ENCODE measurements at regions not wholly inside any gene's neighbourhood (a gene's known extent, or its start where the extent isn't known, plus 50 kb on each side); places are given as distances from the start of the nearest gene placed in this dataset.
"Not testable (repeated sequence)": the region's sequence is repeated elsewhere in the genome, so short reads cannot be mapped to it uniquely, and the experiment has no call there.

DNA sequence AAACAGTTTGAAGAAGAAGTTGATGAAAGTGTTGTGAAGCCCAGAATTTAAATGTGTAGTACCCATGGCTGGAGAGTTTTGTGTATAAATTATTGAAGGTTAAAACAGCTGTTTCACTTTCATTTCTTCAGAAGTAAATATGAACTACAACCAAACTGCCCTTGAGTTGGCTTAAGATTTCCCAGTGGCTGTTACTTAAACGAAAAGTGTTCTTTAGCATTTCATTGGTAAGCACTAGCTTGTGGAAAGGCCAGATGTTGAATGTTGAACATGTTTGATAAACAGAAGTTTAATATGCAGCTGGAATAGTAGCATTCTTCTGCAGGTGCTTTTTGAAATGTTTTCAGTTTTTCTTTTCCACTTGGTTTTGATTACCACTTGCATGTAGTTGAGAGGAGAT is 83.2 kb upstream of the TNRC6B start:
- Histone ChIP-seq H2AK5ac (ENCODE audit: low read length) (no peak overlapping the region), H3K4me1 (ENCODE audit: control insufficient read depth in 1 of 2, insufficient read depth in 2 of 2, low read length in 2 of 2) (no peaks in the 10 kb centered on the region), H4K12ac (ENCODE audit: low read depth, low read length) (no peak overlapping the region), H2BK5ac (ENCODE audit: low read depth, low read length, poor library complexity) (no peak overlapping the region), H3K79me1 (ENCODE audit: low read length) (no peaks in the 10 kb centered on the region), H3K79me2 (ENCODE audit: control insufficient read depth, insufficient read depth, low read length, poor library complexity) (no peaks in the 10 kb centered on the region), H2BK12ac (ENCODE audit: low read length) (no peak overlapping the region), H3K14ac (ENCODE audit: low read length) (no peak overlapping the region), H3K18ac (ENCODE audit: low read length) (no peak overlapping the region), H3K23ac (ENCODE audit: low read length) (no peak overlapping the region), H3K4ac (ENCODE audit: low read depth, low read length) (no peak overlapping the region), H2AFZ (ENCODE audit: insufficient read depth, low read length, poor library complexity) (no peak overlapping the region), H3K4me3 (ENCODE audit: low read depth, low read length) (no peak overlapping the region), H3K9ac (ENCODE audit: low read length) (no peak overlapping the region), H3K27me3 (ENCODE audit: insufficient read depth, low read length) (no peaks in the 10 kb centered on the region), H4K8ac (ENCODE audit: low read depth, low read length) (no peak overlapping the region), H4K91ac (ENCODE audit: low read depth, low read length) (no peak overlapping the region), H3K27ac (ENCODE audit: low read depth, low read length) (no peak overlapping the region), H2BK120ac (ENCODE audit: insufficient read depth, low read length, poor library complexity) (no peak overlapping the region), H3K36me3 (ENCODE audit: control insufficient read depth in 1 of 2, insufficient read depth in 2 of 2, low read length in 2 of 2) (no peaks in the 10 kb centered on the region), H3K4me2 (ENCODE audit: low read length) (no peak overlapping the region), H3K9me3 (ENCODE audit: insufficient read depth, low read depth, low read length) (no peaks in the 10 kb centered on the region)
- no CpG with 5 or more reads among the region's 1 CpG for WGBS (ENCODE audit: extremely low coverage, insufficient coverage, insufficient read length)
- DNase-seq: no peak

DNA sequence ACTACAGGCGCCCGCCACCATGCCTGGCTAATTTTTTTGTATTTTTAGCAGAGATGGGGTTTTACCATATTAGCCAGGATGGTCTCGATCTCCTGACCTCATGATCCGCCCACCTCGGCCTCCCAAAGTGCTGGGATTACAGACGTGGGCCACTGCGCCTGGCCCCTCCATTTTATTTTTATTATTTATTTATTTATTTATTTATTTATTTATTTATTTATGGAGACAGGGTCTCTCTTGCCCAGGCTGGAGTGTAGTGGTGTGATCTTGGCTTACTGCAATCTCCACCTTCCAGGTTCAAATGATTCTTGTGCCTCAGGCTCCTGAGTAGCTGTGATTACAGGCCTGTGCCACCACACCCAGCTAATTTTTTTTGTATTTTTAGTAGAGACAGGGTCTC is 77.8 kb upstream of the TNRC6B start:
- not testable (repeated sequence) for H3K36me3 ChIP-seq (ENCODE audit: control insufficient read depth in 1 of 2, insufficient read depth in 2 of 2, low read length in 2 of 2); H2AK5ac ChIP-seq (ENCODE audit: low read length); H3K4me1 ChIP-seq (ENCODE audit: control insufficient read depth in 1 of 2, insufficient read depth in 2 of 2, low read length in 2 of 2); H3K18ac ChIP-seq (ENCODE audit: low read length); H3K4me2 ChIP-seq (ENCODE audit: low read length); H3K79me2 ChIP-seq (ENCODE audit: control insufficient read depth, insufficient read depth, low read length, poor library complexity); H3K23ac ChIP-seq (ENCODE audit: low read length); H4K8ac ChIP-seq (ENCODE audit: low read depth, low read length); H4K12ac ChIP-seq (ENCODE audit: low read depth, low read length); H2AFZ ChIP-seq (ENCODE audit: insufficient read depth, low read length, poor library complexity); DNase-seq; H3K27me3 ChIP-seq (ENCODE audit: insufficient read depth, low read length); H3K27ac ChIP-seq (ENCODE audit: low read depth, low read length); H2BK12ac ChIP-seq (ENCODE audit: low read length); H4K91ac ChIP-seq (ENCODE audit: low read depth, low read length); H2BK120ac ChIP-seq (ENCODE audit: insufficient read depth, low read length, poor library complexity); H3K9me3 ChIP-seq (ENCODE audit: insufficient read depth, low read depth, low read length); H3K4me3 ChIP-seq (ENCODE audit: low read depth, low read length); H2BK5ac ChIP-seq (ENCODE audit: low read depth, low read length, poor library complexity); H3K4ac ChIP-seq (ENCODE audit: low read depth, low read length); H3K9ac ChIP-seq (ENCODE audit: low read length); H3K79me1 ChIP-seq (ENCODE audit: low read length); H3K14ac ChIP-seq (ENCODE audit: low read length)
- no CpG with 5 or more reads among the region's 7 CpGs for WGBS (ENCODE audit: extremely low coverage, insufficient coverage, insufficient read length)

DNA sequence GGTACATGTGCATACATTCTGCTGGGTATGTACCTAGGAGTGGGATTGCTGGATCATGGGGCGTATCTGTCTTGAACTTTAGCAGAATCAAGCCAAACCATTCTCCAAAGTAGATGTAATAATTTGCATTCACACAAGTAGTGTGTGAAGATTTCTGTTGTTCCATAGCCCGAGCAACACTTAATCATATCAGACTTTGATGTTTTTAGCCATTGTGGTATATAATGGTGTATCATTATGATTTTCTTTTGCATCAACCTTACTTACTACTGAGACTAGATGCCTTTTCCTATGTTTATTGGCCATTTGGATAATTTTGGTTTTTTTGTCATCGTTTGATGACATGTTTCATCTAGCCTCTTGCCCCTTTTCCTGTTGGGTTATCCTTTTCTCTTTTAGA is 72.0 kb upstream of the TNRC6B start:
- no CpG with 5 or more reads among the region's 3 CpGs for WGBS (ENCODE audit: extremely low coverage, insufficient coverage, insufficient read length)
- no peak overlapping the region for H4K12ac ChIP-seq (ENCODE audit: low read depth, low read length)
- H3K79me1 ChIP-seq (ENCODE audit: low read length): no peaks in the 10 kb centered on the region
- H2BK5ac ChIP-seq (ENCODE audit: low read depth, low read length, poor library complexity): no peak overlapping the region
- H2BK120ac ChIP-seq (ENCODE audit: insufficient read depth, low read length, poor library complexity): no peak overlapping the region
- H3K27ac ChIP-seq (ENCODE audit: low read depth, low read length): no peak overlapping the region
- H4K8ac ChIP-seq (ENCODE audit: low read depth, low read length): no peak overlapping the region
- H3K79me2 ChIP-seq (ENCODE audit: control insufficient read depth, insufficient read depth, low read length, poor library complexity): no peaks in the 10 kb centered on the region
- H2AK5ac ChIP-seq (ENCODE audit: low read length): no peak overlapping the region
- H3K23ac ChIP-seq (ENCODE audit: low read length): no peak overlapping the region
- no peak overlapping the region for H2BK12ac ChIP-seq (ENCODE audit: low read length)
- H3K18ac ChIP-seq (ENCODE audit: low read length): no peak overlapping the region
- H3K4me2 ChIP-seq (ENCODE audit: low read length): no peak overlapping the region
- no peak overlapping the region for H3K4ac ChIP-seq (ENCODE audit: low read depth, low read length)
- no peaks in the 10 kb centered on the region for H3K9me3 ChIP-seq (ENCODE audit: insufficient read depth, low read depth, low read length)
- no peaks in the 10 kb centered on the region for H3K36me3 ChIP-seq (ENCODE audit: control insufficient read depth in 1 of 2, insufficient read depth in 2 of 2, low read length in 2 of 2)
- H3K4me1 ChIP-seq (ENCODE audit: control insufficient read depth in 1 of 2, insufficient read depth in 2 of 2, low read length in 2 of 2): no peaks in the 10 kb centered on the region
- no peak for DNase-seq
- H2AFZ ChIP-seq (ENCODE audit: insufficient read depth, low read length, poor library complexity): no peak overlapping the region
- no peak overlapping the region for H3K4me3 ChIP-seq (ENCODE audit: low read depth, low read length)
- H4K91ac ChIP-seq (ENCODE audit: low read depth, low read length): no peak overlapping the region
- no peaks in the 10 kb centered on the region for H3K27me3 ChIP-seq (ENCODE audit: insufficient read depth, low read length)
- no peak overlapping the region for H3K14ac ChIP-seq (ENCODE audit: low read length)
- no peak overlapping the region for H3K9ac ChIP-seq (ENCODE audit: low read length)

DNA sequence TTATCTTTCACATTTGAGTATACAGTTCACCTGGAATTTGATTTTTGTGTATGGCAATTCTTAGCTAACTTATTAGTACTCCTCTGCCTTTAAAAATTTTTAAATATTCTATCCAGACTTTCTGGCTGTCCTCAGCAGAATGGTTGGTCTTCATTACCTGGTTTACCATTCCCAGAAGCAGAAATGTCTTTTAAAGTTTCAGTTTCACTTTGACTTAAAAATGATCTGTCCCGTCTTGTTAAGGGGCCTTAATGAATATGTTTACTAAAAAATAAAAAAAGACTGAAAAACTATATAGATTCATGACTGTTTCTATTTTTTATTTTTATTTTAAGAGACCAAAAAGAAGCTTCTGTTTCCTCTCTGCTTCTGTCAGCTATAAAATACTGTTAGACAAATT is 70.5 kb upstream of the TNRC6B start:
- Histone ChIP-seq H3K27ac (ENCODE audit: low read depth, low read length) (no peak overlapping the region), H2AFZ (ENCODE audit: insufficient read depth, low read length, poor library complexity) (no peak overlapping the region), H3K4me3 (ENCODE audit: low read depth, low read length) (no peak overlapping the region), H2AK5ac (ENCODE audit: low read length) (no peak overlapping the region), H3K14ac (ENCODE audit: low read length) (no peak overlapping the region), H3K9ac (ENCODE audit: low read length) (no peak overlapping the region), H3K4me1 (ENCODE audit: control insufficient read depth in 1 of 2, insufficient read depth in 2 of 2, low read length in 2 of 2) (no peaks in the 10 kb centered on the region), H3K4me2 (ENCODE audit: low read length) (no peak overlapping the region), H3K4ac (ENCODE audit: low read depth, low read length) (no peak overlapping the region), H3K9me3 (ENCODE audit: insufficient read depth, low read depth, low read length) (peaks cover 3% of the 10 kb centered on the region), H3K79me1 (ENCODE audit: low read length) (no peaks in the 10 kb centered on the region), H2BK12ac (ENCODE audit: low read length) (no peak overlapping the region), H2BK5ac (ENCODE audit: low read depth, low read length, poor library complexity) (no peak overlapping the region), H2BK120ac (ENCODE audit: insufficient read depth, low read length, poor library complexity) (no peak overlapping the region), H3K36me3 (ENCODE audit: control insufficient read depth in 1 of 2, insufficient read depth in 2 of 2, low read length in 2 of 2) (no peaks in the 10 kb centered on the region), H3K18ac (ENCODE audit: low read length) (no peak overlapping the region), H3K79me2 (ENCODE audit: control insufficient read depth, insufficient read depth, low read length, poor library complexity) (no peaks in the 10 kb centered on the region), H4K91ac (ENCODE audit: low read depth, low read length) (no peak overlapping the region), H4K8ac (ENCODE audit: low read depth, low read length) (no peak overlapping the region), H3K27me3 (ENCODE audit: insufficient read depth, low read length) (no peaks in the 10 kb centered on the region), H3K23ac (ENCODE audit: low read length) (no peak overlapping the region), H4K12ac (ENCODE audit: low read depth, low read length) (no peak overlapping the region)
- WGBS (ENCODE audit: extremely low coverage, insufficient coverage, insufficient read length): no CpG with 5 or more reads among the region's 1 CpG
- DNase-seq: no peak

All from trophoblast cell (in vitro differentiated cells and primary cell).